C1 segment of cervical spinal cord (tissue), 14 donors: ENCODE measurements at regions not wholly inside any gene's neighbourhood (a gene's known extent, or its start where the extent isn't known, plus 50 kb on each side); places are given as distances from the start of the nearest gene placed in this dataset.
"Not testable (repeated sequence)": the region's sequence is repeated elsewhere in the genome, so short reads cannot be mapped to it uniquely, and the experiment has no call there.

Source experiments
- DNase-seq, 14 donors: peaks; one replicate each; lab custom pipeline; 2025; lab: John Stamatoyannopoulos, UW

DNA sequence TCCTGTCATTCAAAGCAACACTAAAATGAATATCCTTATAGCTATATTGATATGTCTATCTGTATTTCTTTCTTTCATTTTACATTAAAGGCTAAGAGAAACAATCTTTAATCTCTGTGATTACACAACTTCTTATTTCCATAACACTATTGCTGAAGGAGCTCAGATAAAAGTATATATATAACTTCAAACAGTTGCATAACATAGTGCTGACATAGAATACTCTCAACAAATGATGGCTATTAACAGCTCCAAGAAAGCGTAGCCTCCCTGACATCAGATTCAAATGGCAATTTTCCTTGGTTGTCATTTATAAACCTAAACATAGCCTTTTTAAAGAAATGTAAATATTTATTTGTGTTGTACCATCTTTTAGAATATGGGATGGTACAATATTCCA, 116.6 kb upstream of the PTPRG start:
- DNase-seq, result no peak

DNA sequence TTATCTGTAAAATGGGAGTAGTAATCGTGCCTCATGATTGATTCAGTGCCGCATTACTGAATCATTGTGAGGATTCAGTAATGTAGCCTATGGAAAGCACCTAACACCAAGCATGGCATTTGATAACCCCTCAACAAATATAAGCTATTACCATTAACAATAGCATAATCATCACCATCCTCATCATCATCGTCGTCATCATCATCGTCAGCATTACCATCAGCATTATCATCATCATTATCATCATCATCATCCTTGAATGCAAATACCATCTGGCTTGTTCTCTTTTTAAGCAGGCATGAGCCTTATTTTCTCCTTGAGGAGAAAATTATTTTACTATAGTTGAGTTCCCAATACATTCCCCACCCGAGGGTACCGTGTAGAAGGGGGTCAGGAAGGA, 115.4 kb upstream of the PTPRG start:
- no peak for DNase-seq

DNA sequence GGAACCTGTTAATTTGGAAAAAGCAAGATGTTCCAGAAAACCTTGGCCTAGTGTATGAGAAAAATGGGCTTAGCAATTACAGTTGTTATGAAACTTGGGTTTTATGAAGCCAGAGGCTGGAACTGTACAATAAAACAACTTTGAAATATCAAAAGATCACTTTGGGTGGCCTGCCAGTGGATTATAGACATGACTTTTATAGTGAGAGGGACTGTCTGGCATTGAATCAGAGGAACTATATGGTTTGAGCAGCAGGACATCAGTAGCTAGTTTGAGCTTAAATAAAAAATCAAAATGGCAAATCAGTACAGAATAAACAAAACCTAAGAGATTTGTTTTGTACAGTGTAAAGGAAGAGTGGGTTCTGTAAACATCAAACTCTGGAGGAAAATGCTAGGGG, 115.0 kb upstream of the PTPRG start:
- DNase-seq, result no peak

GRCh38 chr3:61448378-61448777, 113.0 kb upstream of the PTPRG start:
- DNase-seq, result no peak

DNA sequence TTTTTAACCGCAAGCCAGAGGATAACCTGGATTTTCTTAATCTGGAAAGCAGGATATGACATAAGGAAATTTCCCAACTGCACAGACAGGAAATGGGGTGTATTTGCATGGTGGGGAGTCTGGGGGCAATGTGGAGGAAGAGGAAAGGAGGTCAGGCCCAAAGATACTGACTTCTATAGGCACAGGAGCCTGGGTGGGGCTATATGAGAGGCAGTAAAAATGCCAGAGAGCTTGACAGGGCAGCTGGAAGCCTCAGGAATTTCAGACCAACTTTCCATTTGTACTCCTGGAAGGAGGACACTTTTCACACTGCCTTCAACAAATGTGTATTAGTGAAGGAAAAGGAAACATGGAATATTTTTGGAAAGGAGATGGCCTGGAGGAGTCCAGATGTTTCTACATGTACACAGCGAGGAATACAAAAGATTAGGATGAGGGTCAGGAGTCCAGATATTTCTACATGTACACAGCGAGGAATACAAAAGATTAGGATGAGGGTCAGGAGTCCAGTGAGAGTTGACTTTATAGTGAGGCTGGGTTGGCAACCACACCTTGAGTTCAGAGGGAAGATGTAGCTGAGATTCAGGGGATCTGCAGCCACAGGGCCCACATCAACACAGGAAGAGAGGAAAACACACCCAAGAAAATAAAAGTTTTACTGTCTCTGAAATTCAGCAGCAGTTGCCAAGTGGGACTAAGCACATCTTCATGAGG, 111.9 kb upstream of the PTPRG start:
- DNase-seq, result no peak

- no peak for DNase-seq
Observed at GRCh38 chr3:61450866-61451265, 110.5 kb upstream of the PTPRG start.

- DNase-seq, result no peak
Observed at GRCh38 chr3:61451841-61452240, 109.5 kb upstream of the PTPRG start.

DNA sequence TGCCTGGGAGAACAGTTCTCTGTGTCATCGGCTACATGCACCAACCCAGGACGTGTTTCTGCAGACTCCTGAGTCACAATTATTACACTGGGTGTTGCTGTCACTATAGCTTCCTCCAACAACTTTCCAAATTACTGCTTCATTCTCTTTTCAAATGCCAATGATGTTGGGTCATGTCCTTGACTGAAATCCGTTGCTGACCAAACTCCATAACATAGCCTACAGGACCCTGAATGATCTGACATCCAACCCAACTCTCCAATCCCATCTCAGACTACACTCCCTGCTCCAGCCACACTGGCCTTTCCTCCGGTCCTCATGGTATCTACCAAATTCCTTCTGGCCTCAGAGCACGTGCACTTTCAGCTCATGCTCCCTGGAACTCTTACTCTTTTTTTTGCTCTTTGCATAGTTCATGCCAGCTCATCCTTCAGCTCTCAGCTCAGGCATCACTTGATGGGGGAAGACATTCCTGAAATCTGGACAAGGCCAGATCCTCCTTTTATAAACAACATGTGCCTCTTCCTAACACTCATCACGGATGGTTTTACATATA, 108.8 kb upstream of the PTPRG start:
- DNase-seq, result no peak

DNA sequence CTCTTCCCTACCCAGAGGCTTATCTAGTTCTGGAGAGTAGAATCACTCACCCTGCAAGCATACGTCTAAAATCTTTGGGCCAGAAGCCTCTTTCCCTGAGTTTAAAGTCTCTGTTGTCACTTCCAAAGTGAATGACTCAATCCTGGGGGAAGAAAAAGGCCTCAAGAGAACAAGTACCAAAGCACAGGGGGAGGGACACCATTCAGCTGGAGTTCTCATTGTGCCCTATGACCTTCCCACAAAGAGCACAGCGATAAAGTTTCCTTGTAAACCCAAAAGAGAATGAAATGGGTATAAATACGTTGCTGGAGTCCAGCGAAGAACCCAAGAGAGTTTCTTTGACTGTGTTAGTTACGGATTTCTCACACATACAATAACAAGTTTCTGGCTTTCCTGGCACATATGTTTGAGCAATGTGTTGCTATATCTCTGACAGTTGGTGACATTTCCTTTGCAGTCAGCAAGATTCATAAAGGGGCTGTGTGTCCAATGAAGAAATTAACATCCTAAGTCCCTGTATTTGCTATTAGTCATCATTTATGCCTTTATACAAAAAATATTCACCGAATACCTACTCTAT, 107.3 kb upstream of the PTPRG start:
- no peak for DNase-seq

DNA sequence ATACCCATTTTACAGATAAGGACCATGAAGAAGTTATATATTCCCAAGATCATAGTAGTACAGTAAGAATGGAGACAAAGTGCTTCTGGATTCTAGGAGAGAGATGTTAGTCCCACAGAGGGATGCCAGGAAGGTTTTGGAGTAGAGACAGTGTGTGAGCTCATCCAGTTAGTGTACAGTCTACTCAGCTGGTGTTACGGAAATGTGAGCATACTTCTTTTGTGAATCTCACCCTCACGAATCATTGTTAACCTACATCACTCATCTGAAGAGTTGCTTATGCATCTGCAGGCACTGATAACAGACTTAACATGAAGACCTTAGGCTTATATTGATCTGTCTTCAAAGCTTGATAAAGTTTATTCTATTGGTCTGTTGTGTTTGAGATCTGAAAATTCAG, 106.6 kb upstream of the PTPRG start:
- no peak for DNase-seq

GRCh38 chr3:61460636-61461035, 100.7 kb upstream of the PTPRG start:
- DNase-seq, result no peak

GRCh38 chr3:61463191-61463590, 98.2 kb upstream of the PTPRG start:
- DNase-seq, result no peak

DNA sequence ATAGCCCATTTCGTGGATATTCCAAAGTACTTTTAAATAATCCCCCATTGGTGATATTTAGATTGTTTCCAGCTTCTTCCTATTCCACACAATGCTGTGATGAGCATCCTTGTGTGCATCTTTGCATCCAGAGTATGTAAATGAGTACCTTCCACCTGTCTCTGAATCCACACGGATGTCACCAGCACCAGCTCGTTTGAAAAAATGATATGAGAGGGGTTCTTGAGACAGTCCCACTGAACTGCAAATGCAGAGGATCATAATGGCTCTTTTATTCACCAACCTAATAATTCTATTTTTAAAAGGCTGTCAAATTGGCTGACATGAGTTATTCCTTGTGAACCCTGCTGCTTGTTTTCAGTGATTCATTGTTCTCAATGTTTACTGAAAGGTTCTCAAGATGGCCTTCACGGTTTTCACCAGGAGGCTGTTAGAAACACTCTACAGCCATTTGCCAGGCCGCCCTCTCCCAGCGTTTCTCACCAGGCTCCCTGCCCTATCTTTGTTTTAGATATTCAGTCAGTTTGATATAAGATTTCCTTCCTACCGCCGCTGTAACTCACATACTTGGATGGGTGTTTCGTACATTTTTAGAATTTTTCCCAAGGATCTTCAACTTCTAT, 96.7 kb upstream of the PTPRG start:
- no peak for DNase-seq

- DNase-seq, result no peak
Observed at GRCh38 chr3:61466357-61466756, 95.0 kb upstream of the PTPRG start.

DNA sequence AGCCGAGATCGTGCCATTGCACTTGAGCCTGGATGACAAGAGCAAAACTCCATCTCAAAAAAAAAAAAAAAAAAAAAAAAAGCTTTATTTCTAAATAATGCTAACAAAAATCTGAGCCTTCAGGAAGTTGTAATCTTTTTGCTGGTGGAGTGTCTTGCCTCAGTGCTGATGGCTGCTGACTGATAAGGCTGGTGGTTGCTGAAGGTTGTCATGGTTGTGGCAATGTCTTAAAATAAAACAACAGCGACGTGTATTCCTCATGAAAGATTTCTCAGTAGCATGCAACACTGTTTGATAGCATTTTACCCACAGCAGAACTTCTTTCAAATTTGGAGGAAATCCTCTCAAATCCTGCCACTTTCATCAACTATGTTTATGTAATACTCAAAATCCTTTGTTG, 77.4 kb upstream of the PTPRG start:
- DNase-seq, result no peak

DNA sequence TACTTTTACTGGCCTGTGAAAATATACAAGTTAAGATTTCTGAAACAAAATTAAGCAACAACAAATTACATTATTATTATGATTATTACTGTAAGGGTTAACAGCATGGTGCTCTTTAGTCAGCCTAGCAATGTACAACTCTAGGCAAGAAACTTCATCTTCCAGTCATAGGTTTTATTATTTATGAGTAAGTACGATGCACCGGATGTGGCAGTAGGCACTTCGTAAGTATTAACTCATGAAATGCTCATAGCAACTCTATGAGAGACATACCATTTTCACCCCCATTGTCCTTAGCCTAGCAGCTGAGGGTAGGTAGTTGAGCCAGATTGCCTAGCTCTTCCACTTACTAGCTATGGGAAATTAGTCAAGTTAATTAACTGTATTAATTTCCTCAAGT, 68.0 kb upstream of the PTPRG start:
- DNase-seq, result no peak

GRCh38 chr3:61494309-61494708, 67.1 kb upstream of the PTPRG start:
- not testable (repeated sequence) for DNase-seq

GRCh38 chr3:61497463-61497862, 63.9 kb upstream of the PTPRG start:
- DNase-seq, result no peak

DNA sequence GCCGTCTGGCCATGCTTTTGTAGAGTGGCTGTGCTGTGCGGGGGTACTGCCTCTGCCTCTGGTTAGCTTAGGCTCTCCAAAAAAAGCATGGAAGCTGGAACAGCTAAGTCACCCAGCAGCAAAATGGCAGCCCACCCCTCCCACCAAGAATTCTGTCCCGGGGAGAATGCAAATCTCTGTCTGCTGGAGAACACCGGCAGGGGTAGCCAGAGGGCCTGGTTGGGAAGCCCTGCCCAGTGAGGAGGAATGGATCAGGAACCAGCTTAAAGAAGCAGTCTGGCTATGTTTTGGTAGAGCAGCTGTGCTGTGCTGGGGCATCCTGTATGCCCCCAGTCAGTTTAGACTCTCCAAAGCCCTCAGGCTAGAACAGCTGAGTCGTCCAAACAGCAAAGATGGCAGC, 56.2 kb upstream of the PTPRG start:
- no peak for DNase-seq

GRCh38 chr3:61507946-61508345, 53.4 kb upstream of the PTPRG start:
- no peak for DNase-seq
